HG02938 (cell line): ENCODE measurements at regions not wholly inside any gene's neighbourhood (a gene's known extent, or its start where the extent isn't known, plus 50 kb on each side); places are given as distances from the start of the nearest gene placed in this dataset.
A peak's percentile ranks its signal among the peaks of the same experiment; 100 is the strongest.

Experiments used
- ATAC-seq: cut with Tn5 transposase; IDR thresholded peaks from one replicate; pipeline ENCODE4 v1.9.1; 2021; ENCODE audit warnings: mild to moderate bottlenecking, moderate library complexity; ENCODE audit not compliant: unreplicated experiment

GRCh38 chr4:23207059-23207458, 514.3 kb downstream of the GBA3 start:
- ATAC-seq = no peak

- no peak for ATAC-seq
Measured at GRCh38 chr4:23202712-23203247, 510.0 kb downstream of the GBA3 start.

- ATAC-seq = no peak
Measured at GRCh38 chr4:23194751-23195150, 502.0 kb downstream of the GBA3 start.

- ATAC-seq = no peak
Measured at GRCh38 chr4:23174179-23174578, 481.4 kb downstream of the GBA3 start.

- ATAC-seq = no peak
Measured at GRCh38 chr4:23171976-23172375, 479.2 kb downstream of the GBA3 start.

GRCh38 chr4:23169608-23170311, 477.0 kb downstream of the GBA3 start:
- ATAC-seq = no peak

GRCh38 chr4:23166919-23167318, 474.2 kb downstream of the GBA3 start:
- no peak for ATAC-seq

GRCh38 chr4:23166407-23166806, 473.7 kb downstream of the GBA3 start:
- no peak for ATAC-seq

GRCh38 chr4:23165669-23166068, 472.9 kb downstream of the GBA3 start:
- no peak for ATAC-seq

- ATAC-seq = no peak
Measured at GRCh38 chr4:23163647-23164436, 471.1 kb downstream of the GBA3 start.

- ATAC-seq = no peak
Measured at GRCh38 chr4:23162275-23162674, 469.5 kb downstream of the GBA3 start.

GRCh38 chr4:23161787-23162186, 469.1 kb downstream of the GBA3 start:
- no peak for ATAC-seq

GRCh38 chr4:23153076-23153475, 460.3 kb downstream of the GBA3 start:
- no peak for ATAC-seq

- no peak for ATAC-seq
Measured at GRCh38 chr4:23149815-23150214, 457.1 kb downstream of the GBA3 start.

- no peak for ATAC-seq
Measured at GRCh38 chr4:23144707-23145106, 452.0 kb downstream of the GBA3 start.

GRCh38 chr4:23135792-23136645, 443.3 kb downstream of the GBA3 start:
- ATAC-seq = peak; percentile 73

GRCh38 chr4:23134331-23134730, 441.6 kb downstream of the GBA3 start:
- no peak for ATAC-seq

- no peak for ATAC-seq
Measured at GRCh38 chr4:23130845-23131244, 438.1 kb downstream of the GBA3 start.

- no peak for ATAC-seq
Measured at GRCh38 chr4:23125118-23125517, 432.4 kb downstream of the GBA3 start.

- no peak for ATAC-seq
Measured at GRCh38 chr4:23122666-23123400, 430.1 kb downstream of the GBA3 start.

GRCh38 chr4:23120374-23120773, 427.6 kb downstream of the GBA3 start:
- no peak for ATAC-seq
